ENCODE measurements at regions not wholly inside any gene's neighbourhood (a gene's known extent, or its start where the extent isn't known, plus 50 kb on each side); places are given as distances from the start of the nearest gene placed in this dataset.

DNA sequence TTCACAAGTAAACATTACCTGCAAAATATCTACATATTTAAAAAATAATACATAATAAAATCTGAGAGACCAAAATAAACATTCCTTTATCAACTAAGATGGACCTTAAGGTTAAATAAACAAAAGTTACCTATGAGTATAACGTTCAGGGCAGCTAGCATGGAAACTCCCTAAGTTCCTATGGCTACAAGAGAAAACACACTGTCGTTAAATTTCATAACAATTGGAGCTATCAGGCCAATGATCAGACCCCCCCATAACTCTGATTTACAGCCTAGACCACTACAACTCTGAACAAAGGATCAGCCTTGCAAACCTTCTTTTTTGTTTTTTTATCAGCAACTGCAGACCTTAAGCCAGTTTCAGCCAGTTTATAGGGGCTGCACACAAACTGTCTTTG is 1418.4 kb downstream of the PCDH18 start:
- TF ChIP-seq POLR2A (IDR thresholded peaks at IDR 0.05; ENCODE audit: low read length) (no peak), GATA1 (IDR thresholded peaks at IDR 0.05; ENCODE audit: low read depth, low read length) (no peak)

Measured in erythroblast (primary cell).